Stimulated activated CD4-positive, alpha-beta T cell treated with anti-CD3 and anti-CD28 coated beads, Interleukin-12 subunit alpha, Interleukin-12 subunit beta, amount 100 ng/mL, for 4 hours (primary cell): ENCODE measurements at regions not wholly inside any gene's neighbourhood (a gene's known extent, or its start where the extent isn't known, plus 50 kb on each side); places are given as distances from the start of the nearest gene placed in this dataset.

Experiments used
- DNase-seq: peaks from one replicate; pipeline ENCODE4 v3.0.0-alpha.2; 2020

DNA sequence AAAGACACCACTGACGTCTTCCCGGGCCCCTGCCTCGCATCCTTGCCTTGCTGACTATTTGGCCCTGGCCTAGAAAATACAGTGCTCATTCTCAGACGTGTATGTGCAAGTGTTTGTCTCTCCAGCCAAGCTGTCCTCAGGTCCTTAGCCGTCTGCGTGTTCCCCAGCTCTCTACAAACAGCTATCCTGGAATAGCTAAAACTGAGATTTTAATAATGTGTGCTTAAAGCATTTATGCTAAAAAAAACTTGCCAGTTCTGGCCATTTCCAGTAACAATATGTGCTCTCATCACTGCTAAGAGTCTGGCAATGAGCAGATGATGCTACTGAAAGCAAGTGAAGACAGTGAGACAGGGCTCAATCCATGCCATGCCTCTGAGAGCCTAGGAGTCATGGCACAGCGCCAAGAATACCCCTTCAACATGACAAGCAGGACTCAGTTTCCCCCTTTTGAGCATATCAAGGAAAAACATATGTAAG, 55.7 kb downstream of the IRF2BP2 start:
- no peak for DNase-seq

DNA sequence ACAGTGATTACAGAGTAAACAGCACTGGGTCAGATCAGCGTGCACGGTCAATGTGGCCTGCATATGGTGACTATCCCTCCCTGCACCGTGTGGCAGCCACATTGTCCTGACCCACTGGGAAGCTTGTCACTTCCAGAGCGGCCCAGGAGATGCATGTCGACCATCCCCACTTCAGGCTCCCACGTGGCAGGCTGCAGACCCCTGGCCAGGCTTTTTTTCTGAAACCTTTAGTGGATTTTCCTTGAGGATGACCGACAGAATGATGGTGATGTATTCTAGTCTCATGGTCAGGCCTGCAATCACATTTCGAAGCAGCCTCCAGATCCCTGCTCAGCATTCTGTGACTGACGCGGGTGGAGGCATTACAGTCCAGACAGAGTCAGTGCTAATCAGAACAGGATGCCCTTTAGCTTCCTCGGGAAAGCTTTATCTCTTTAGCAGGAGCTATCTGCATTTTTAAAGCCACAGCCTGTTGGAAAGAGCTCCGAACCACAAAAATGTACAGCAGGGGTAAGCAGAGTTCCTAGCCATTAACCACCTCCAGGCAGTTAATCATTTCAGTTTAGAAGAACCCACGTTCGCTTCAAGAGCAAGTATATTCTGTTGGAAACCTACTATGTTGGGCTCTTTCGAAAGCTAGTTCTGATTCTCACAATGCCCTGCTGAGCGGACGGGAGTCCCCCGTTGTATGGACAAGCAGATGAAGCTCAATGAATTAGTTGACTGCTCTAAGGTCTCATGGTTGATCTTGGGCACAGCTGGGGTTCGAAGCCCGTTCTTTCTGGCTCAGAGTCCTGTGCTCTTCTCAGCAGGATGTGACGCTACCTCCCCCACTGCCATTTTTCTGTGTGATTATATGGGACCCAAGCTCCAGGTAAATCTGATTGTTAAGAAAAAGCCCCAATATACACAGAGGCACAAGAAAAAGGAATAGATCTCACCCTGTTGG, 56.5 kb downstream of the IRF2BP2 start:
- DNase-seq: no peak

DNA sequence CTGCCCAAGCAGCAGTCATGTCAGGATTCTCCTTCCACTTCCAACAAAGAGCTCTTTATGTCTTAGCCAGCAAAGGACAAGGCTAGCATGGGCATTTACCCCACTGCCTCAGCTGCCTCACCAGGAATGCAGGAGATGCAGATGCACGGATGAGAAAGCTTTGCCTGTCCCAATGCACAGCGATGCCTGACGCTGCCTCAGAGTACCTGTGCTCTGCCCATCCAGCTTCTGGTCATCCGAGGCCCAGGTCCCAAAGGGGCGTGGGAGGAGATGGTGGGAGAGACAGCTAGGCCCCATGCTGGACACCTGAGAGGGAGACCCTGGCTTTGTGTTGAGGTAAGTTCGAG, 59.0 kb downstream of the IRF2BP2 start:
- DNase-seq: no peak

DNA sequence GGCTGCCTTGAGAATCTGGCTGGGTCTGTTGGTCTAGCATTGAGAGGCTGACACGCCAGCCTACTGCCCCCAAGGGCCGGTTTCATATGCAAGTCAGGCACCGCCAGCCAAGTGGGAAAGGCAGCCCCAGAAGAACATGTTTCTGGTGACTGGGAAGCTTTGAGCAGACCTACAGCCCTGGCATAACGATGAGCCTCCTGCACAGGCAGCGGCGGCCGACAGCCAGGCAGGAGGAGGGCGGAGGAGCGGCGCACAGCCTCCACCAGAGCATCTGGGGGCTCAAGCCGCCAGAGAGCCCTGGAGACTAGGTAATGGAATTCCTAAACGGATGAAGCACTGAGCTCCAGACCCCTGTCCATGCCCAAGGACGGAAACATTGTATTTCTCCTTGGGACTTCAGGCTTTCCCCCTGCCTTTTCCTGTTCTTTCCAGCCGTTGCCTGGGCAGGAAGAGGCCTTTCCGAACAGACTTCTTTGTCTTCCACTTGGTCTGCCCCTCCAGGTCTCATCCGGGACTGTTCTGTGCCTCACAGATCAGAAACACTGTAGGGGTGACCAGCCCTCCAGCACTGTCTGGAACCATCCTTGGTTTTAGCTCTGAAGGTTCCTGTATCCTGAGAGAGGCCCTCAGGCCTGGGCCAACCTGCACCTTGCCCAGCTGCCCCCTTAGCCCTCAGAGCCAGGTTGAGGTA, 59.5 kb downstream of the IRF2BP2 start:
- no peak for DNase-seq

DNA sequence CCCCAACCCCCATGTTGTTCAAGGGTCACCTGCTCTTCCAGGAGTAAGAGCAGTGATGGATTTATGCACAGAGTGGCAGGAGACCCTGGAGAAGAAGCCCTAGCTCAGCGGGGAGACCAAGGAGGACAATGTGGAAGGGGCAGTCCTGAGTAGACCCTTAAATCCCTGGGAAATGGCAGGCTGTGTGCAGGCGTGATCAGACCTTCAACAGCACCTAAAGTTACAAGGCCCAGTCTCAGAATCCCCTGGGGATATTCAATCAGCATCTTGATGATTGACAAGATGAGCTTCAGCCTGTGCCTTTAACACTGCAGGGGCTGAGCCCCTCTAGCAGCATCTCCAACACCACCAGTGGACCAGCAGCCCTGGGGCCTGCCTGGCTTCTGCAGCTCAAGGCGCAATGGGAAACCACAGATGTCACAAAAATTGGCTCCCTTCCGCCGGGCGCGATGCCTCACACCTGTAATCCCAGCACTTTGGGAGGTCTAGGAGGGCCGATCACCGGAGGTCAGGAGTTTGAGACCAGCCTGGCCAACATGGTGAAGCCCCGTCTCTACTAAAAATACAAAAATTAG, 60.4 kb downstream of the IRF2BP2 start:
- DNase-seq: no peak

DNA sequence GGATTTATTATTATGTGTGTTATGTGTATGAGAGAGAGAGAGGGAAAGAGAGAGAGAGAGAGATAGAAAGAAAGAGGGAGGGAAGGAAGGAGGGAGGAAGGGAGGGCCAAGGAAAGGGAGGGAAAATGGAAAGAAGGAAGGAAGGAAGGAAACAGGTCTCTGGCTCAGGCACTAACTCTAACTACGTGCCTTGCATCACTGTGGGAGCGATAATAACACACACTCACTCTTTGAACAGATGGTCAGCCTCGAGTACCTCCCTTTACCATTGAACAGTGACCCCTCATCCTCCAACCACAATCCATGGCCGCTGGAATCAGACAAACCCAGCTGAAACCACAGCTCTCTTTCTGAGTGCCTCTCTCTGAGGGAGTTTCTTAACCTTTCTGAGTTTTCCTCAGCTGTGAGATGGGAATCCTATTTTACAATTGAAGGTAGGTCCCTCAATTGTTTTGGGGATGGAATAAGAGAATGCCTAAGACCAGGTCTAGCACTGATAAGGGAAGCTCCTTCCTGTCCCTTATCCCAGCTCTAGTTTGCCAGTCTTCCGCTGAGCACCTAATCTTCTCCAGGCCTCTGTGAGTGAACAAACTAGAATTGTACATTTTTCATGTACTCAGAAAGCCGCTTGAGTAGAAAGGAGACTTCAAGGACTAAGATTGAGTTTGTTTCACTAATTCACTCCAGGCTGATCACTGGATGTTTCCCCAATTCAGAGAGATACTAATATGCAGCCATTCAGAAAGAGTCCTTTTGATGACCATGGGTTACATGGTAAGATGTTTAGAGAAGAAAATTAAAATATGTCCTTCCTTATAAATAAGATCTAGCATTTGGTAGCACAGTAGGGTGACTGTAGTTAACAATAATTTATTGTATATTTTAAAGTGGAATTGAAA, 62.8 kb downstream of the IRF2BP2 start:
- DNase-seq: no peak

GRCh38 chr1:234546387-234546704, 63.6 kb downstream of the IRF2BP2 start:
- DNase-seq: no peak

- DNase-seq: no peak
These were observed 64.2 kb downstream of the IRF2BP2 start for GRCh38 chr1:234545517-234546386.

GRCh38 chr1:234544087-234544579, 65.2 kb upstream of the TARBP1 start:
- DNase-seq: peak; percentile 25

DNA sequence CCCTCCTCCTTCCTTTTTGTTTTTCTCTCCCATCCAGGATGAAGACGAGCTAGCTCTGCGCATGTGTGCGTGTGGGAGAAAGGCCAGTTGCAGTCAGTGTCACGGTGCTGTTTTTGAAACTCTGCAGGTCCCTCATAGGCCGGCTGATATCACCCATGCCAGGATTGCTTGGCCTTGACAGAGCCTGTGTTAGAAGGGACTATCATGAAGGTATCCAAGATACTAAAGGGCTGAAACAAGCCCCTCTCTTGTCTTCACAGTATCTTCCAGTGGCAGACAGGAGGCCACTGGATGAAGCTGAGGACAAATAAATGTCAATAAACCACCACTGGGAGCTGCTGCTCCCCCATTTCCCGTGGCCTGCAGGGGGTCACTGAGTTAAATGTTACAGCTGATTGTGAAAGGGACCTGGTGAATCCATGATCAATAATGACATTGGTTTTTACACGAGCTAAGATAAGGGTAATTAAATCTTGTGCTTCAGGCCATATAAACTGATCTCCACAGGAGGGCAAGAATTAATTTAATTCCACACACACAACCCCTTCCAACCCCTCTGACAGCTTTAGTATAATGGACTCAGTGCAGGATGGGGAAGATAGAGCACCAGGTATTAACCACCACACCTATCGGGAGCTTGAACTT, 64.6 kb upstream of the TARBP1 start:
- DNase-seq: no peak

- no peak for DNase-seq
These were observed 63.4 kb upstream of the TARBP1 start for GRCh38 chr1:234542211-234542850.

- no peak for DNase-seq
These were observed 62.5 kb upstream of the TARBP1 start for GRCh38 chr1:234541286-234541975.

- DNase-seq: no peak
These were observed 61.4 kb upstream of the TARBP1 start for GRCh38 chr1:234540404-234540762.

DNA sequence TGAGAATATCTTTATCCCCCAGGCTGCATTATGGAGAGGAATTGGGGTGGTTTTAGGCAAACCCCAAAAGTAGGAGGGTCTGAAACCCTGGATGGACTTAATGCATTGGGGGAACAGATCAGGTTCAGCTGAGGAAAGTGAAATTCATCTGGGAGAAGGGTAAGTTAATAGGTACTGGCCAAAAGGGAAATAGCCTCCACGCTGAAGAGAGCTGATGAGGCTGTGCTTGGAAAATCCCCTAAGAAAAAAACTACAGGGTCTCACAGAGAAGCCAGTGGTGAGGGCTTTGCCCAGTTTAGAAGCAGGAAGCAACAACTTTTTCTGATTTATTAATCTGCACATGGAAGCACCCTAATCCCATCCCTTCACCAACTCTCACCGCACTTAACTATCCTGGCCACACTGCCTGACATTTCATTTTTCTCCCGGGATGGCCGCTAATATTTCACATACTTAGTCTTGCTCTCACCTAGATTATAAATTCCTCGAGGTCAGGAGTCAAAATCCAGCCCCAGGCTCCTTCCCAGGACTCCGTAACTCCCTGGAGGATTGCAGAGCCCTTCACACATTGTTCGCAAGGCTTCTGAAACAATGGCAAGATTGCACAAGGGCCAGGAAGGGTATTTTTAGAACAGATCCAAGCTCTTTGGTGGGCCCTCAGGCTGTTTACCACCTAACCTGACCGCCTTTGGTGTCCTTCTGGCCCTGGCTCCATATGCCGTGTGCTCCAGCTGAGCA, 60.9 kb upstream of the TARBP1 start:
- no peak for DNase-seq

DNA sequence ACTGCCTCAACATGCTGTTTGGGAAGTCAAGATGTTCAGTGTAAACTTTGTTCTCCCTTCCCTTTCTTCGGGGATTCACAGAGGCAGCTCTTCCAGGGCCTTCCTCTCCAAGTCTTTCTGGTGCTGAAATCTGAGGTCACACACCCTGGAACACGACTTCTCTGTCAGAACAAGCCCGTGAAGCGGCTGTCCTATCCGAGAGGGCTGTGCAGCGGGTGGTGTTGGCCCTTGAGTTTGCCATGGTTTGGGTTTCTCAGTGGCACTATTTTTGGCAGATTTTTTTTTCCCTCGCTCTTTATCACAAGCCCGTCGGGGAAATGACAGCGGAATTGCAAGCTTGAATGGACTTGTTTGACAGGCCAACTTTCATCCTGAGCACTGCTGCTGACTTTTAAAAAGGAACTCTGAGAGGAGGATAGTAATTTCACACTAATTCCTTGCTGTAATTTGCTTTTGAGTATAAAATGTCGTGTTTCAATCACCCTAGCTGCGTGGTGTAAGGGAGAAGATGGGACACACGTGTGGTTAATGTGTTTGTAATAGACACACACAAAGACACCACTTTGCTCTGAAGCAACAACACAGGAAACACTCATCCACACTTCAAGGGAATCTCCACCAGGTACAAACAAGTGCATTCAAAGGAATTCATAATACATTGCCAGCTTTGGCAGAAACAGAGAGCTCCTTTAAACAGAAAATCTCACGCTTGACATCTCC, 60.1 kb upstream of the TARBP1 start:
- no peak for DNase-seq

GRCh38 chr1:234538062-234538731, 59.2 kb upstream of the TARBP1 start:
- no peak for DNase-seq

GRCh38 chr1:234537236-234537635, 58.3 kb upstream of the TARBP1 start:
- no peak for DNase-seq

GRCh38 chr1:234536741-234537140, 57.8 kb upstream of the TARBP1 start:
- DNase-seq: no peak
